Activated CD4-positive, alpha-beta T cell treated with anti-CD3 and anti-CD28 coated beads, Interleukin-2, amount 50 U/mL, for 16 hours (primary cell): ENCODE measurements at regions not wholly inside any gene's neighbourhood (a gene's known extent, or its start where the extent isn't known, plus 50 kb on each side); places are given as distances from the start of the nearest gene placed in this dataset.

Experiments
- DNase-seq: peaks from one replicate; pipeline ENCODE4 v3.0.0-alpha.2; 2020

- DNase-seq: no peak
These were observed 64.7 kb downstream of the ARRDC4 start for GRCh38 chr15:98025237-98025636.

- no peak for DNase-seq
These were observed 74.2 kb downstream of the ARRDC4 start for GRCh38 chr15:98034731-98035130.

GRCh38 chr15:98035134-98035533 lies 74.6 kb downstream of the ARRDC4 start:
- no peak for DNase-seq

- no peak for DNase-seq
These were observed 75.1 kb downstream of the ARRDC4 start for GRCh38 chr15:98035577-98036010.

- no peak for DNase-seq
These were observed 79.1 kb downstream of the ARRDC4 start for GRCh38 chr15:98039596-98039995.

- DNase-seq: no peak
These were observed 79.6 kb downstream of the ARRDC4 start for GRCh38 chr15:98040146-98040545.

- DNase-seq: no peak
These were observed 82.9 kb downstream of the ARRDC4 start for GRCh38 chr15:98043160-98044014.

- DNase-seq: no peak
These were observed 91.2 kb downstream of the ARRDC4 start for GRCh38 chr15:98051734-98052133.

- no peak for DNase-seq
These were observed 97.0 kb downstream of the ARRDC4 start for GRCh38 chr15:98057453-98057852.

- no peak for DNase-seq
These were observed 102.4 kb downstream of the ARRDC4 start for GRCh38 chr15:98062869-98063268.

- no peak for DNase-seq
These were observed 102.8 kb downstream of the ARRDC4 start for GRCh38 chr15:98063315-98063714.

- DNase-seq: no peak
These were observed 103.4 kb downstream of the ARRDC4 start for GRCh38 chr15:98063871-98064270.

- DNase-seq: no peak
These were observed 106.8 kb downstream of the ARRDC4 start for GRCh38 chr15:98067339-98067738.

- no peak for DNase-seq
These were observed 108.8 kb downstream of the ARRDC4 start for GRCh38 chr15:98069256-98069655.

GRCh38 chr15:98070137-98070536 lies 109.6 kb downstream of the ARRDC4 start:
- DNase-seq: no peak

- DNase-seq: no peak
These were observed 111.3 kb downstream of the ARRDC4 start for GRCh38 chr15:98071786-98072185.

- DNase-seq: no peak
These were observed 114.9 kb downstream of the ARRDC4 start for GRCh38 chr15:98075441-98075840.

GRCh38 chr15:98076021-98076816 lies 115.7 kb downstream of the ARRDC4 start:
- no peak for DNase-seq

- DNase-seq: no peak
These were observed 116.7 kb downstream of the ARRDC4 start for GRCh38 chr15:98077186-98077585.

GRCh38 chr15:98080791-98081190 lies 120.3 kb downstream of the ARRDC4 start:
- no peak for DNase-seq

- no peak for DNase-seq
These were observed 122.9 kb downstream of the ARRDC4 start for GRCh38 chr15:98083203-98083910.

- peak; percentile 32 for DNase-seq
These were observed 124.6 kb downstream of the ARRDC4 start for GRCh38 chr15:98085003-98085639.
